ENCODE measurements at regions not wholly inside any gene's neighbourhood (a gene's known extent, or its start where the extent isn't known, plus 50 kb on each side); places are given as distances from the start of the nearest gene placed in this dataset.

DNA sequence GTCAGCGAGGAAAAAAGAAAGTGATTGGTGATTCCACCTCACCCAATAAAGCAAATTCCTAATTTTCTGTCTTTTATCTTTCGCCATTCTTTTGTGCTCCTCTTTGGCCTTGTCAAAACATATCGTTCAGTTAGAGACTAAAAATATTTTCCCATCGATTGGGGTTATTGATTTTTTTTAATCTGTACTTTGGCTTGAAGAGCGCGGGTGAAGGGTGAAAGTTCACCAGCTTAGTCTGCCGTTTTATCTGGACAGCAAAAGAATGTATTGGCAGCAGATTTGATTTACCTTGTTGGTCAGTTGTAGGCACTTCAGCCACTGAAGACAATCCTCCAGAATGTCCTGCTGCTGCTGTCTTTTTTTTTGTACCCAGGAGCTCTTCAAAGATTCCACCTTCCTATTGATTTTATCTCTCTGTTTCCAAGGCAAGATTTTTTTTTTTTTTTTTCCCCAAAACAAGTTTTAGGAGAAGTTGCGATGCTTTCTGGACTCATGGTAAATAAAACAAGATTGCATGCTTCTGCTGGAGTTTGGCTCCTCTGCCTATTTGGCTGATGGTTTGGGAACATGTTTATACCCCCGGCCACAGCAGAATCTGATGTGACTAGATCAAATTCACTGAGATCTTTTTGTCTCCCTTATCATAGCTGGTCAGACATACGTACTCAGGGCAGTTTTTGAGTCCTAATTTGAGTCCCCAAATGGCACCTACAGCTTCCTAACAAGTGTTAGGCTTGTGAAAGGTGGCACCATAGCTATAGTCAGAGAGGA, 269.3 kb upstream of the ONECUT1 start:
- TF ChIP-seq, protein P1, sequence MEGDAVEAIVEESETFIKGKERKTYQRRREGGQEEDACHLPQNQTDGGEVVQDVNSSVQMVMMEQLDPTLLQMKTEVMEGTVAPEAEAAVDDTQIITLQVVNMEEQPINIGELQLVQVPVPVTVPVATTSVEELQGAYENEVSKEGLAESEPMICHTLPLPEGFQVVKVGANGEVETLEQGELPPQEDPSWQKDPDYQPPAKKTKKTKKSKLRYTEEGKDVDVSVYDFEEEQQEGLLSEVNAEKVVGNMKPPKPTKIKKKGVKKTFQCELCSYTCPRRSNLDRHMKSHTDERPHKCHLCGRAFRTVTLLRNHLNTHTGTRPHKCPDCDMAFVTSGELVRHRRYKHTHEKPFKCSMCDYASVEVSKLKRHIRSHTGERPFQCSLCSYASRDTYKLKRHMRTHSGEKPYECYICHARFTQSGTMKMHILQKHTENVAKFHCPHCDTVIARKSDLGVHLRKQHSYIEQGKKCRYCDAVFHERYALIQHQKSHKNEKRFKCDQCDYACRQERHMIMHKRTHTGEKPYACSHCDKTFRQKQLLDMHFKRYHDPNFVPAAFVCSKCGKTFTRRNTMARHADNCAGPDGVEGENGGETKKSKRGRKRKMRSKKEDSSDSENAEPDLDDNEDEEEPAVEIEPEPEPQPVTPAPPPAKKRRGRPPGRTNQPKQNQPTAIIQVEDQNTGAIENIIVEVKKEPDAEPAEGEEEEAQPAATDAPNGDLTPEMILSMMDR (IDR thresholded peaks at IDR 0.05) = no peak
- no peak for TF ChIP-seq POLR2A (IDR thresholded peaks at IDR 0.05)

Data from vagina (tissue), 2 donors.